ENCODE measurements at regions not wholly inside any gene's neighbourhood (a gene's known extent, or its start where the extent isn't known, plus 50 kb on each side); places are given as distances from the start of the nearest gene placed in this dataset.

GRCh38 chr13:50094615-50095293, 79.5 kb downstream of the KCNRG start:
- no peak for TF ChIP-seq CTCF (IDR thresholded peaks at IDR 0.05)
- intact Hi-C loops (cut with micrococcal nuclease), result no loop called here
- Mint-ChIP-seq H3K9me3 (peaks cover 12% of the 10 kb centered on the region), H3K36me3 (ENCODE audit: low read depth) (peaks cover 30% of the 10 kb centered on the region), H3K27me3 (no peaks in the 10 kb centered on the region), H3K27ac (no peak overlapping the region), H3K4me1 (ENCODE audit: low read depth) (peaks cover 28% of the 10 kb centered on the region), H3K4me3 (no peak overlapping the region)
- CTCF ChIA-PET, result interaction anchor here (1.2 to 2.0 kb wide), 2 partner anchors 9 to 10 kb away, joined by 4 to 7 read pairs; no protein-coding TSS in a partner anchor
- DNase-seq (no peak), ATAC-seq (peak; percentile 74)
- POLR2A ChIA-PET, result interaction anchor here (1.0 to 1.4 kb wide), 2 partner anchors 9 to 13 kb away, joined by 3 to 4 read pairs; no protein-coding TSS in a partner anchor

GRCh38 chr13:50098693-50099092, 83.4 kb downstream of the KCNRG start:
- POLR2A ChIA-PET, result interaction anchor here (1.7 to 3.1 kb wide), 2 partner anchors 16 to 26 kb away, joined by 8 to 9 read pairs; no protein-coding TSS in a partner anchor
- no peak for TF ChIP-seq CTCF (IDR thresholded peaks at IDR 0.05)
- H3K4me1 Mint-ChIP-seq (ENCODE audit: low read depth), result peaks cover 44% of the 10 kb centered on the region
- H3K27ac Mint-ChIP-seq, result no peak overlapping the region
- ATAC-seq (no peak), DNase-seq (no peak)
- intact Hi-C loops (cut with micrococcal nuclease), result no loop called here
- peaks cover 15% of the 10 kb centered on the region for H3K9me3 Mint-ChIP-seq
- peaks cover 37% of the 10 kb centered on the region for H3K36me3 Mint-ChIP-seq (ENCODE audit: low read depth)
- CTCF ChIA-PET, result interaction anchor here (1.0 kb wide), 1 partner anchor 13 kb away, joined by 5 read pairs; no protein-coding TSS in a partner anchor
- no peak overlapping the region for H3K4me3 Mint-ChIP-seq
- H3K27me3 Mint-ChIP-seq, result no peaks in the 10 kb centered on the region

GRCh38 chr13:50099473-50099872, 84.2 kb downstream of the KCNRG start:
- peaks cover 35% of the 10 kb centered on the region for H3K36me3 Mint-ChIP-seq (ENCODE audit: low read depth)
- H3K9me3 Mint-ChIP-seq, result peaks cover 15% of the 10 kb centered on the region
- no peak overlapping the region for H3K4me3 Mint-ChIP-seq
- H3K27me3 Mint-ChIP-seq, result no peaks in the 10 kb centered on the region
- H3K27ac Mint-ChIP-seq, result no peak overlapping the region
- ChIA-PET CTCF (no interaction called here), POLR2A (interaction anchor here (1.7 to 3.1 kb wide), 2 partner anchors 17 to 25 kb away, joined by 8 to 9 read pairs; no protein-coding TSS in a partner anchor)
- DNase-seq, result no peak
- no peak for ATAC-seq
- peaks cover 46% of the 10 kb centered on the region for H3K4me1 Mint-ChIP-seq (ENCODE audit: low read depth)
- intact Hi-C loops (cut with micrococcal nuclease), result no loop called here
- TF ChIP-seq CTCF (IDR thresholded peaks at IDR 0.05), result no peak

- no peak for TF ChIP-seq CTCF (IDR thresholded peaks at IDR 0.05)
- ChIA-PET POLR2A (interaction anchor here (1.3 to 1.4 kb wide), 2 partner anchors 22 to 23 kb away, joined by 4 to 5 read pairs; no protein-coding TSS in a partner anchor), CTCF (interaction anchor here (1.0 to 1.1 kb wide), 2 partner anchors 16 to 126 kb away, joined by 3 read pairs; no protein-coding TSS in a partner anchor)
- Mint-ChIP-seq H3K9me3 (peaks cover 15% of the 10 kb centered on the region), H3K36me3 (ENCODE audit: low read depth) (peaks cover 38% of the 10 kb centered on the region), H3K27ac (no peak overlapping the region), H3K27me3 (no peaks in the 10 kb centered on the region), H3K4me3 (no peak overlapping the region), H3K4me1 (ENCODE audit: low read depth) (peaks cover 50% of the 10 kb centered on the region)
- intact Hi-C loops (cut with micrococcal nuclease), result no loop called here
- no peak for DNase-seq
- no peak for ATAC-seq
Measured at GRCh38 chr13:50101590-50101989, 86.3 kb downstream of the KCNRG start.

- Mint-ChIP-seq H3K27me3 (no peaks in the 10 kb centered on the region), H3K27ac (no peak overlapping the region), H3K9me3 (peaks cover 3% of the 10 kb centered on the region), H3K36me3 (ENCODE audit: low read depth) (peaks cover 19% of the 10 kb centered on the region), H3K4me3 (no peak overlapping the region), H3K4me1 (ENCODE audit: low read depth) (peaks cover 44% of the 10 kb centered on the region)
- ChIA-PET POLR2A (no interaction called here), CTCF (interaction anchor here (1.2 to 1.3 kb wide), 2 partner anchors 20 to 22 kb away, joined by 5 to 6 read pairs; no protein-coding TSS in a partner anchor)
- intact Hi-C loops (cut with micrococcal nuclease), result no loop called here
- TF ChIP-seq CTCF (IDR thresholded peaks at IDR 0.05), result no peak
- DNase-seq, result no peak
- no peak for ATAC-seq
Measured at GRCh38 chr13:50104493-50104892, 89.2 kb downstream of the KCNRG start.
